ENCODE measurements at regions not wholly inside any gene's neighbourhood (a gene's known extent, or its start where the extent isn't known, plus 50 kb on each side); places are given as distances from the start of the nearest gene placed in this dataset.
"Not testable (repeated sequence)": the region's sequence is repeated elsewhere in the genome, so short reads cannot be mapped to it uniquely, and the experiment has no call there.

DNA sequence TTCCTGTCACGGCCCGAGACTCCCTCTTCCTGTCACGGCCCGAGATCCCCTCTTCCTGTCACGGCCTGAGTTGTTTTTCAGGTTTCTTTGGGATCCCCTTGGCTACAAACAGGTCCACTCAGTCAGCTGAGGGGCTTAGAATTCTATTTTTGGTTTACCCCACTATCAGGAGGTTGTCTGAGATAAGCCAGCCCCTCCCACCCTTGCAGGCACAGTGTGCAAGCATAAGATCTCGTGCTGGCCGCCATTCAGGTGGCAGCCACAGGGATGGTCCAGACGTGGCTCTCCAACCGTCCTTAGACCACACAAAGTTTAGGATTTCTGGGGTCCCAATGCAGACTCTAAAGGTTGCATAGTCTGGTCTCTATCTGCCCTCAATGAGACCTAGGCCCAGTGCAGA, 186.0 kb upstream of the PLCXD1 start:
- intact Hi-C loops (cut with micrococcal nuclease); H3K9me3 Mint-ChIP-seq; H3K4me1 Mint-ChIP-seq (ENCODE audit: low read depth); H3K27me3 Mint-ChIP-seq; H3K36me3 Mint-ChIP-seq (ENCODE audit: low read depth): not testable (repeated sequence)
- H3K27ac Mint-ChIP-seq, result peak overlapping the region; percentile 66
- peak overlapping the region; percentile 34 for H3K4me3 Mint-ChIP-seq

Data from dendritic cell treated with granulocyte-macrophage colony-stimulating factor and Interleukin-4, amounts not matched to agents 40 ng/mL and 50 ng/mL, for 4 days (primary cell).